Neural cell (in vitro differentiated cells): ENCODE measurements at regions not wholly inside any gene's neighbourhood (a gene's known extent, or its start where the extent isn't known, plus 50 kb on each side); places are given as distances from the start of the nearest gene placed in this dataset.

Source experiments
- H2AFZ ChIP-seq: fragments of 200-600, 300-800 bp; sonication (generic), shearing (Covaris generic); 2 replicates; pipeline ENCODE4 v1.6.0; 2014; ENCODE audit warnings: low read depth, mild to moderate bottlenecking, antibody characterized with exemption, low read length, moderate library complexity
- H3F3A ChIP-seq: fragments of 200-600 bp; shearing (Covaris generic); 2 replicates; pipeline ENCODE4 v1.6.1; 2016; ENCODE audit warnings: mild to moderate bottlenecking, moderate library complexity, mixed read lengths, antibody characterized with exemption, low read length; ENCODE audit not compliant: insufficient read depth, poor library complexity, severe bottlenecking
- H3K27ac ChIP-seq: fragments of 200-600, 300-800 bp; sonication (generic), shearing (Covaris generic); 2 replicates; pipeline ENCODE4 v1.5.1; 2014; ENCODE audit warnings: mild to moderate bottlenecking, low read length, moderate library complexity
- H3K27me3 ChIP-seq: fragments of 300-800, 200-600 bp; sonication (generic), shearing (Covaris generic); 2 replicates; pipeline ENCODE4 v1.6.0; 2014; ENCODE audit warnings: mild to moderate bottlenecking, low read depth, low read length, moderate library complexity; ENCODE audit not compliant: insufficient read depth
- H3K36me3 ChIP-seq: fragments of 300-800, 200-600 bp; sonication (generic), shearing (Covaris generic); 2 replicates; pipeline ENCODE4 v1.5.1; 2014; ENCODE audit warnings: mild to moderate bottlenecking, antibody characterized with exemption, low read length, moderate library complexity; ENCODE audit not compliant: insufficient read depth
- H3K4me2 ChIP-seq: fragments of 300-800, 200-600 bp; sonication (generic), shearing (Covaris generic); 2 replicates; pipeline ENCODE4 v1.6.0; 2014; ENCODE audit warnings: mild to moderate bottlenecking, low read length
- H3K4me3 ChIP-seq: fragments of 300-800, 200-600 bp; sonication (generic), shearing (Covaris generic); 2 replicates; pipeline ENCODE4 v1.5.1; 2014; ENCODE audit warnings: mild to moderate bottlenecking, low read length, moderate library complexity
- H3K79me2 ChIP-seq: fragments of 200-600 bp; shearing (Covaris generic); replicated peaks from 2 replicates; pipeline ENCODE4 v1.6.0; 2014; ENCODE audit warnings: mild to moderate bottlenecking, low read length, moderate library complexity; ENCODE audit not compliant: insufficient read depth
- H3K9ac ChIP-seq: fragments of 300-800, 200-600 bp; sonication (generic), shearing (Covaris generic); 2 replicates; pipeline ENCODE4 v1.6.1; 2016; ENCODE audit warnings: mild to moderate bottlenecking, low read length, mixed read lengths
- H3K9me2 ChIP-seq: fragments of 200-600 bp; shearing (Covaris generic); 2 replicates; pipeline ENCODE4 v1.6.1; 2016; ENCODE audit warnings: mild to moderate bottlenecking, low read length, mixed read lengths; ENCODE audit not compliant: insufficient read depth
- H3K9me3 ChIP-seq: fragments of 200-600, 300-800 bp; sonication (generic), shearing (Covaris generic); 2 replicates; pipeline ENCODE4 v1.6.1; 2016; ENCODE audit warnings: mild to moderate bottlenecking, mixed run types, low read length, moderate library complexity, mixed read lengths
- H4K20me1 ChIP-seq: fragments of 200-600 bp; shearing (Covaris generic); 2 replicates; pipeline ENCODE4 v1.6.1; 2016; ENCODE audit warnings: mild to moderate bottlenecking, mixed run types; ENCODE audit not compliant: insufficient read depth
- EP300 ChIP-seq: fragments of 450-650 bp; conservative IDR thresholded peaks from 2 replicates; pipeline ENCODE4 v1.6.1; 2014; ENCODE audit warnings: antibody characterized with exemption, mild to moderate bottlenecking, moderate library complexity; ENCODE audit not compliant: poor library complexity, severe bottlenecking
- EZH2 ChIP-seq: fragments of 200-600, 300-800 bp; shearing (Covaris generic), sonication (generic); IDR thresholded peaks from 2 replicates; pipeline ENCODE4 v1.6.1; 2014; ENCODE audit warnings: antibody characterized with exemption, low read length, borderline replicate concordance, mild to moderate bottlenecking; ENCODE audit not compliant: insufficient read depth, poor library complexity, severe bottlenecking
- MXI1 ChIP-seq: fragments of 450-650 bp; conservative IDR thresholded peaks from 2 replicates; pipeline ENCODE4 v1.6.1; 2014; ENCODE audit warnings: antibody characterized with exemption, mild to moderate bottlenecking; ENCODE audit not compliant: poor library complexity, severe bottlenecking
- POLR2AphosphoS5 ChIP-seq: IDR thresholded peaks from 2 replicates; pipeline ENCODE4 v1.6.1; 2012
- RAD21 ChIP-seq: fragments of 450-650 bp; conservative IDR thresholded peaks from 2 replicates; pipeline ENCODE4 v1.6.1; 2014; ENCODE audit warnings: antibody characterized with exemption, mild to moderate bottlenecking, moderate library complexity
- SMC3 ChIP-seq: fragments of 450-650 bp; conservative IDR thresholded peaks from 2 replicates; pipeline ENCODE4 v1.6.1; 2014; ENCODE audit warnings: antibody characterized with exemption, mild to moderate bottlenecking, moderate library complexity; ENCODE audit not compliant: poor library complexity
- TAF1 ChIP-seq: IDR thresholded peaks from 2 replicates; pipeline ENCODE4 v1.6.1; 2012; ENCODE audit warnings: low read depth
- TF ChIP-seq, protein P1 (sequence below): fragments of 450-650 bp; IDR thresholded peaks from 2 replicates; pipeline ENCODE4 v1.5.1; 2014; ENCODE audit warnings: antibody characterized with exemption, mild to moderate bottlenecking, moderate library complexity; ENCODE audit not compliant: poor library complexity, severe bottlenecking
- TF ChIP-seq, protein P2 (sequence below): IDR thresholded peaks from 2 replicates; pipeline ENCODE4 v1.6.1; 2012; ENCODE audit warnings: borderline replicate concordance

DNA sequence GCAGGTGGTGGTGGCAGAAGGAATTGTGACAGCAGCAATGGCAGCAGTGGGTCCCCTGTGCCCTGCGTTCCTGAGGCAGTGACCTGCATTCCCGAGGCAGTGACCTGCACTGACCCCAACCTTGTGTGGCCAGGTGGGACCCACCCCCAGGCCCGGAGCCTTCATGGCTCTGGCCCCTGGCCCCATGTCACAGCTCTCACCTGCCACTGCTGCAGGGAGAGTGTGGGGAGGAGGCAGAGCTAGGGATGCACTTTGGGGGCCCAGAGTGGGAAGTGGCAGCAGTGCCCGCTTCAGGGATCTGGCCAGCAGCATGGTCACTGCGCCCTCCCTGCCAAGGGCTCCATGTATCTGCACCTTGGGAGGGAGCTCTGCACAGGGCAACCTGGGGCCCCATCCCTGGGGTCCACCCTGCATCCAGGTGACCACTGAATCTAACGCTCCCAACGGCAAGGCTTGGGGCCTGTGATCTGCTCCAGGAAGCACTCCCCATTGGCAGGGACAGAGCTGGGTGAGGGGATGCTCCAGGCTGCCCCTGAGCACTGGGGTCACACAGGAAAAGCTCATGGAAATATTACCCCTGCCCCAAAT, 618.6 kb downstream of the RWDD3 start:
- H3K79me2 ChIP-seq, result no peaks in the 10 kb centered on the region
- H2AFZ ChIP-seq, result no peak overlapping the region
- no peak overlapping the region for H3K4me3 ChIP-seq
- no peak overlapping the region for H3K4me2 ChIP-seq
- TF ChIP-seq EZH2, result no peak
- no peak overlapping the region for H3K27ac ChIP-seq
- H3K9me2 ChIP-seq, result no peaks in the 10 kb centered on the region
- H3K27me3 ChIP-seq, result no peaks in the 10 kb centered on the region
- H4K20me1 ChIP-seq, result no peaks in the 10 kb centered on the region
- no peaks in the 10 kb centered on the region for H3K9me3 ChIP-seq
- no peaks in the 10 kb centered on the region for H3F3A ChIP-seq
- H3K9ac ChIP-seq, result no peak overlapping the region
- H3K36me3 ChIP-seq, result no peaks in the 10 kb centered on the region

DNA sequence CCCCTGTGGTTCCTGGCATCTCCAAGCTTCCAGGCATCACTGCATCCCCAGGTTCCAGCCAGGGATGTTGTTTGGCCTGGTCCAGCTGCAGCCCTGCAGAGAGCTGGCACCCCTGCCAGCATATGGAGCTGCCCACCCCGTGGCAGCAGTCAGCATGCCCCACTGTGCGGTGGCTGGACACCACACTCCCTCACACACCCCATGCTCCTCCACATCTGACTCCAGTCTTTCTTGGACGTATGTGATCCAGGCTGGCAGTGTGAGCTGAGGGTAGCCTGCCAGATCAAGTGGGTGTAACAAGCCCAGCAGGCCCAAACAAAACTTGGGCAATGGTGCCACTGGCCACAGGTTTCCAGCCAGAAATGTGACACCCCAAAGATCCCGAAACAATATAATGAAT, 620.4 kb downstream of the RWDD3 start:
- no peak overlapping the region for H3K9ac ChIP-seq
- H3F3A ChIP-seq, result no peaks in the 10 kb centered on the region
- H3K9me3 ChIP-seq, result no peaks in the 10 kb centered on the region
- H3K36me3 ChIP-seq, result no peaks in the 10 kb centered on the region
- H3K4me2 ChIP-seq, result no peak overlapping the region
- no peaks in the 10 kb centered on the region for H3K79me2 ChIP-seq
- no peaks in the 10 kb centered on the region for H3K27me3 ChIP-seq
- no peaks in the 10 kb centered on the region for H4K20me1 ChIP-seq
- H3K27ac ChIP-seq, result no peak overlapping the region
- no peaks in the 10 kb centered on the region for H3K9me2 ChIP-seq
- no peak overlapping the region for H2AFZ ChIP-seq
- H3K4me3 ChIP-seq, result no peak overlapping the region
- no peak for TF ChIP-seq SMC3
- no peak for TF ChIP-seq EZH2
- TF ChIP-seq, protein P1, sequence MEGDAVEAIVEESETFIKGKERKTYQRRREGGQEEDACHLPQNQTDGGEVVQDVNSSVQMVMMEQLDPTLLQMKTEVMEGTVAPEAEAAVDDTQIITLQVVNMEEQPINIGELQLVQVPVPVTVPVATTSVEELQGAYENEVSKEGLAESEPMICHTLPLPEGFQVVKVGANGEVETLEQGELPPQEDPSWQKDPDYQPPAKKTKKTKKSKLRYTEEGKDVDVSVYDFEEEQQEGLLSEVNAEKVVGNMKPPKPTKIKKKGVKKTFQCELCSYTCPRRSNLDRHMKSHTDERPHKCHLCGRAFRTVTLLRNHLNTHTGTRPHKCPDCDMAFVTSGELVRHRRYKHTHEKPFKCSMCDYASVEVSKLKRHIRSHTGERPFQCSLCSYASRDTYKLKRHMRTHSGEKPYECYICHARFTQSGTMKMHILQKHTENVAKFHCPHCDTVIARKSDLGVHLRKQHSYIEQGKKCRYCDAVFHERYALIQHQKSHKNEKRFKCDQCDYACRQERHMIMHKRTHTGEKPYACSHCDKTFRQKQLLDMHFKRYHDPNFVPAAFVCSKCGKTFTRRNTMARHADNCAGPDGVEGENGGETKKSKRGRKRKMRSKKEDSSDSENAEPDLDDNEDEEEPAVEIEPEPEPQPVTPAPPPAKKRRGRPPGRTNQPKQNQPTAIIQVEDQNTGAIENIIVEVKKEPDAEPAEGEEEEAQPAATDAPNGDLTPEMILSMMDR, result no peak
- no peak for TF ChIP-seq EP300
- TF ChIP-seq, protein P2, sequence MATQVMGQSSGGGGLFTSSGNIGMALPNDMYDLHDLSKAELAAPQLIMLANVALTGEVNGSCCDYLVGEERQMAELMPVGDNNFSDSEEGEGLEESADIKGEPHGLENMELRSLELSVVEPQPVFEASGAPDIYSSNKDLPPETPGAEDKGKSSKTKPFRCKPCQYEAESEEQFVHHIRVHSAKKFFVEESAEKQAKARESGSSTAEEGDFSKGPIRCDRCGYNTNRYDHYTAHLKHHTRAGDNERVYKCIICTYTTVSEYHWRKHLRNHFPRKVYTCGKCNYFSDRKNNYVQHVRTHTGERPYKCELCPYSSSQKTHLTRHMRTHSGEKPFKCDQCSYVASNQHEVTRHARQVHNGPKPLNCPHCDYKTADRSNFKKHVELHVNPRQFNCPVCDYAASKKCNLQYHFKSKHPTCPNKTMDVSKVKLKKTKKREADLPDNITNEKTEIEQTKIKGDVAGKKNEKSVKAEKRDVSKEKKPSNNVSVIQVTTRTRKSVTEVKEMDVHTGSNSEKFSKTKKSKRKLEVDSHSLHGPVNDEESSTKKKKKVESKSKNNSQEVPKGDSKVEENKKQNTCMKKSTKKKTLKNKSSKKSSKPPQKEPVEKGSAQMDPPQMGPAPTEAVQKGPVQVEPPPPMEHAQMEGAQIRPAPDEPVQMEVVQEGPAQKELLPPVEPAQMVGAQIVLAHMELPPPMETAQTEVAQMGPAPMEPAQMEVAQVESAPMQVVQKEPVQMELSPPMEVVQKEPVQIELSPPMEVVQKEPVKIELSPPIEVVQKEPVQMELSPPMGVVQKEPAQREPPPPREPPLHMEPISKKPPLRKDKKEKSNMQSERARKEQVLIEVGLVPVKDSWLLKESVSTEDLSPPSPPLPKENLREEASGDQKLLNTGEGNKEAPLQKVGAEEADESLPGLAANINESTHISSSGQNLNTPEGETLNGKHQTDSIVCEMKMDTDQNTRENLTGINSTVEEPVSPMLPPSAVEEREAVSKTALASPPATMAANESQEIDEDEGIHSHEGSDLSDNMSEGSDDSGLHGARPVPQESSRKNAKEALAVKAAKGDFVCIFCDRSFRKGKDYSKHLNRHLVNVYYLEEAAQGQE, result no peak
- no peak for TF ChIP-seq MXI1
- TF ChIP-seq RAD21, result no peak
- TF ChIP-seq TAF1, result no peak
- no peak for TF ChIP-seq POLR2AphosphoS5

DNA sequence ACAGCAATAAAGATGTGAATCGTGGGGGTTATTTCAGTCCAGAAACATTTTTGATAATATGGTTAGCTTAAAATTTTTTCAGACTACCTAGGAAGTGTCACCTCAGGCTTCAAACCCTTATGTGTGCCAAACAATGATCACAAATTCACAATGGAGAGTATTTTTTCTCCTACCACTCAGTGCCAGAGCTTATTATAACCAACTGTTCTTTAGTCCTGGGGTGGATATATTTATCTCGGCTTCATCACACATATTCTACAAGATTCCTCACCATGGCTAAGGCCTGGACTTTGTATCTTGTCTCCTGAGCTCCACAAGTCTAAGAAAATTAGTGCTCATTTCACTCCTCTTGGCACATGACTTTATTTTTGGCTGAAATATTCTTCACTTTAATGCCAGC, 629.1 kb downstream of the RWDD3 start:
- Histone ChIP-seq H3K9me3 (no peaks in the 10 kb centered on the region), H3K4me3 (no peak overlapping the region), H4K20me1 (no peaks in the 10 kb centered on the region), H3K27ac (no peak overlapping the region), H3K36me3 (no peaks in the 10 kb centered on the region), H3F3A (no peaks in the 10 kb centered on the region), H3K27me3 (no peaks in the 10 kb centered on the region), H3K4me2 (no peak overlapping the region), H3K9me2 (no peaks in the 10 kb centered on the region), H3K79me2 (no peaks in the 10 kb centered on the region), H3K9ac (no peak overlapping the region), H2AFZ (no peak overlapping the region)
- no peak for TF ChIP-seq POLR2AphosphoS5
